HEK293T (cell line): ENCODE measurements at regions not wholly inside any gene's neighbourhood (a gene's known extent, or its start where the extent isn't known, plus 50 kb on each side); places are given as distances from the start of the nearest gene placed in this dataset.

Experiments used
- BHLHE40 ChIP-seq: fragments of 450-650 bp; IDR thresholded peaks from 2 replicates; pipeline ENCODE4 v1.6.1; 2016; ENCODE audit warnings: mild to moderate bottlenecking, moderate library complexity, borderline replicate concordance
- L3MBTL2 ChIP-seq: fragments of 450-650 bp; conservative IDR thresholded peaks from 2 replicates; pipeline ENCODE4 v1.6.1; 2016; ENCODE audit warnings: mild to moderate bottlenecking
- SUZ12 ChIP-seq: fragments of 450-650 bp; IDR thresholded peaks from 2 replicates; pipeline ENCODE4 v1.6.1; 2016; ENCODE audit warnings: mild to moderate bottlenecking
- TF ChIP-seq, protein P1 (sequence below): fragments of 450-650 bp; IDR thresholded peaks from 2 replicates; pipeline ENCODE4 v1.6.1; 2016

GRCh38 chr11:106422583-106422982 is 345.1 kb downstream of the AASDHPPT start:
- no peak for TF ChIP-seq SUZ12
- no peak for TF ChIP-seq L3MBTL2
- no peak for TF ChIP-seq BHLHE40
- TF ChIP-seq, protein P1, sequence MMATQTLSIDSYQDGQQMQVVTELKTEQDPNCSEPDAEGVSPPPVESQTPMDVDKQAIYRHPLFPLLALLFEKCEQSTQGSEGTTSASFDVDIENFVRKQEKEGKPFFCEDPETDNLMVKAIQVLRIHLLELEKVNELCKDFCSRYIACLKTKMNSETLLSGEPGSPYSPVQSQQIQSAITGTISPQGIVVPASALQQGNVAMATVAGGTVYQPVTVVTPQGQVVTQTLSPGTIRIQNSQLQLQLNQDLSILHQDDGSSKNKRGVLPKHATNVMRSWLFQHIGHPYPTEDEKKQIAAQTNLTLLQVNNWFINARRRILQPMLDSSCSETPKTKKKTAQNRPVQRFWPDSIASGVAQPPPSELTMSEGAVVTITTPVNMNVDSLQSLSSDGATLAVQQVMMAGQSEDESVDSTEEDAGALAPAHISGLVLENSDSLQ = no peak
